ENCODE measurements at regions not wholly inside any gene's neighbourhood (a gene's known extent, or its start where the extent isn't known, plus 50 kb on each side); places are given as distances from the start of the nearest gene placed in this dataset.

DNA sequence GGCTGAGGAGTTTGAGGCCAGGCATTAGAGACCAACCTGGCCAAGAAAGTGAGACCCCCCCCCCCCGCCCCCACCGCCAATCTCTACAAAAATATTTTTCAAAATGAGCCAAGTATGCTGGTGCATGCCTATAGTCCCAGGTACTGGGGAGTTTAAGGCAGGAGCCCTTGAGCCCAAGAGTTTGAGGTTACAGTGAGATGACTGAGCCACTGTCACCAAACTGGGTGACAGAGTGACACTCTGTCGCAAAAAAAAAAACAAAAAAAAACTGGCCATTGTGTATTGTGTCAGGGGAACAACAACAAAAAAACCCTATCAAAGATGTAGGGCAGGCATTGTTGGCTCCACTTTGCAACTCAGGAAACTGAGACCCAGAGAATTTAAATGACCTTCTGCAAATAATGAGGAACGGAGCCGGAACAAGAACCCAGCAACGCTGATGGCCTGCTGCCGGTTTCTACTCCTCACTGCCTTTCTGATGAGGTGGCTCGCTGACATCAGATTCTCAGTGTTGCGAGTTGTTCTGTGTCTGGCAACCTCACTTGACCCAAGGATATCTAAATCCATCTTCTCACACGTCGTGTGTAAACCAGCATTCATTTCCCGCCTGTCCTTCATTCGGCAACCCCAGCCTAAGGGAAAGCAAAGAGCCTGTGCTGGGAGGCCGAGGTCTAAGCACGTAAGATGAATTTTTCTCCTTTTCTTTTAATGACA lies 195.2 kb upstream of the CRY1 start:
- TF ChIP-seq, protein P1, sequence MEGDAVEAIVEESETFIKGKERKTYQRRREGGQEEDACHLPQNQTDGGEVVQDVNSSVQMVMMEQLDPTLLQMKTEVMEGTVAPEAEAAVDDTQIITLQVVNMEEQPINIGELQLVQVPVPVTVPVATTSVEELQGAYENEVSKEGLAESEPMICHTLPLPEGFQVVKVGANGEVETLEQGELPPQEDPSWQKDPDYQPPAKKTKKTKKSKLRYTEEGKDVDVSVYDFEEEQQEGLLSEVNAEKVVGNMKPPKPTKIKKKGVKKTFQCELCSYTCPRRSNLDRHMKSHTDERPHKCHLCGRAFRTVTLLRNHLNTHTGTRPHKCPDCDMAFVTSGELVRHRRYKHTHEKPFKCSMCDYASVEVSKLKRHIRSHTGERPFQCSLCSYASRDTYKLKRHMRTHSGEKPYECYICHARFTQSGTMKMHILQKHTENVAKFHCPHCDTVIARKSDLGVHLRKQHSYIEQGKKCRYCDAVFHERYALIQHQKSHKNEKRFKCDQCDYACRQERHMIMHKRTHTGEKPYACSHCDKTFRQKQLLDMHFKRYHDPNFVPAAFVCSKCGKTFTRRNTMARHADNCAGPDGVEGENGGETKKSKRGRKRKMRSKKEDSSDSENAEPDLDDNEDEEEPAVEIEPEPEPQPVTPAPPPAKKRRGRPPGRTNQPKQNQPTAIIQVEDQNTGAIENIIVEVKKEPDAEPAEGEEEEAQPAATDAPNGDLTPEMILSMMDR (conservative IDR thresholded peaks at IDR 0.05; ENCODE audit: low read length), result no peak
- TF ChIP-seq EZH2phosphoT487 (IDR thresholded peaks at IDR 0.05; ENCODE audit: borderline replicate concordance, low read depth, low read length), result no peak
